ENCODE measurements at regions not wholly inside any gene's neighbourhood (a gene's known extent, or its start where the extent isn't known, plus 50 kb on each side); places are given as distances from the start of the nearest gene placed in this dataset.

DNA sequence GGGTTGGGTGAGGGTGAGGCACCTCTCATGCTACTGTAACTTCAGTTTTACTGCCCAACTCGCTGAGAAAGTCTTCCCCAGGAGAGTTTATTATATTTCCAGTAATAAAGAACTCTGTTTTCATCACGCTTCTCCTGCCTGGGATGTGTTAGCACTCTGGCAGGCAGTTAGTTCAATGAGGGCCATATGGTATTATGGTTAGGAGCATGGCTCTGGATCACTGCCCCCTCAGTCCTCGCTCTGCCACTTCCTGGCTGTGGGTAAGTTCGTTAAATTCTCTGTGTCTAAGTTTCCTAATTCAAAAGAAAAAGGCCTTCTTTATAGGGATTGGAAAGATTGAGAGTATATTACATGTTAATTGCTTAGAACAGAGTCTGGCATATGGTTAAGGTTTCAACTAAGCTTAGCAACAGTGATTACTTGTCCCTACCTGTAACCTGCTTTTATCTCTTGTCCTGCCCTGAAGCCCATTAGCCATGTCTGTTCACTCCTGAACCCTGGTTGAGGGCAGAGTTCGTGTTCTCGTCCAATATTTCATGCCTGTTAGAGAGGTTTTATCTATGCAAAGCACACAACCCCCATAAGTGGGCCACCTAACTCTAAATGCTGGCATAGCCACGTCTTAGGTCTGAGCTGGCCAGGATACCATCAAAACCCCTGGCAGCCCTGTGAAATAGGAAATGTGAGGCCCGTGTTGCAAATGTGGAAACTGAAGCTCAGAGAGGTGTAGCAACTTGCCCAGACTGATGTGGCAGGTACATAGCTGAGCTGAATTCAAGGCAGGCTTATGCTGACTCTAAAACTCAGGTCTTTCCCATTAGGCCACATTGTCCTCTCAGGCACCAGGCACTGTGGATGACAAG lies 342.5 kb upstream of the JARID2 start:
- TF ChIP-seq, protein P1, sequence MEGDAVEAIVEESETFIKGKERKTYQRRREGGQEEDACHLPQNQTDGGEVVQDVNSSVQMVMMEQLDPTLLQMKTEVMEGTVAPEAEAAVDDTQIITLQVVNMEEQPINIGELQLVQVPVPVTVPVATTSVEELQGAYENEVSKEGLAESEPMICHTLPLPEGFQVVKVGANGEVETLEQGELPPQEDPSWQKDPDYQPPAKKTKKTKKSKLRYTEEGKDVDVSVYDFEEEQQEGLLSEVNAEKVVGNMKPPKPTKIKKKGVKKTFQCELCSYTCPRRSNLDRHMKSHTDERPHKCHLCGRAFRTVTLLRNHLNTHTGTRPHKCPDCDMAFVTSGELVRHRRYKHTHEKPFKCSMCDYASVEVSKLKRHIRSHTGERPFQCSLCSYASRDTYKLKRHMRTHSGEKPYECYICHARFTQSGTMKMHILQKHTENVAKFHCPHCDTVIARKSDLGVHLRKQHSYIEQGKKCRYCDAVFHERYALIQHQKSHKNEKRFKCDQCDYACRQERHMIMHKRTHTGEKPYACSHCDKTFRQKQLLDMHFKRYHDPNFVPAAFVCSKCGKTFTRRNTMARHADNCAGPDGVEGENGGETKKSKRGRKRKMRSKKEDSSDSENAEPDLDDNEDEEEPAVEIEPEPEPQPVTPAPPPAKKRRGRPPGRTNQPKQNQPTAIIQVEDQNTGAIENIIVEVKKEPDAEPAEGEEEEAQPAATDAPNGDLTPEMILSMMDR (IDR thresholded peaks at IDR 0.05) = no peak
- DNase-seq (no peak), ATAC-seq (no peak)
- Histone ChIP-seq H3K27me3 (ENCODE audit: insufficient read depth in 3 of 3, low read length in 2 of 3) (no peaks in the 10 kb centered on the region), H3K27ac (no peak overlapping the region), H3K4me1 (no peaks in the 10 kb centered on the region), H3K36me3 (ENCODE audit: insufficient read depth in 1 of 2, low read depth in 1 of 2) (no peaks in the 10 kb centered on the region), H3K9me3 (no peaks in the 10 kb centered on the region), H3K4me3 (no peak overlapping the region)
- intact Hi-C loops (cut with DNase I) = no loop called here
- 70 to 76% (median 74%) methylated on average over 8 of the region's 8 CpGs for WGBS, 3 donors

DNA sequence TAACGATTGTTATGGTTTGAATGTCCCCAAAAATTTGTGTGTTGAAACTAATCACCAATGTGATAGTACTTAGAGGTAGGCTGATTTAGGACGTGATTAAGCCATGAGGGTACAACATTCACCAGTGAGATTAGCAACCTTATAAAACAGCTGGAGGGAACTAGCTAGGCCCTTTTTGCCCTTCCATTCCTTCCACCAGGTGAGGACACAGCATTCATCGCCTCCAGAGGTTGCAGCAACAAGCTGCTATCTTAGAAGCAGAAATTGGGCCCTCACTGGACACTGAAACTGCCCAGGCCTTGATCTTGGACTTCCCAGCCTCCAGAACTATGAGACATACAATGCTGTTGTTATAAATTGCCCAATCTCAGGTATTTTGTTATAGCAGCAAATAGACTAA lies 340.7 kb upstream of the JARID2 start:
- Histone ChIP-seq H3K27me3 (ENCODE audit: insufficient read depth in 3 of 3, low read length in 2 of 3) (no peaks in the 10 kb centered on the region), H3K9me3 (no peaks in the 10 kb centered on the region), H3K36me3 (ENCODE audit: insufficient read depth in 1 of 2, low read depth in 1 of 2) (no peaks in the 10 kb centered on the region), H3K4me3 (no peak overlapping the region), H3K4me1 (no peaks in the 10 kb centered on the region), H3K27ac (no peak overlapping the region)
- WGBS, 3 donors = 61 to 65% (median 64%) methylated on average over 3 of the region's 3 CpGs
- TF ChIP-seq, protein P1 (IDR thresholded peaks at IDR 0.05) = no peak
- intact Hi-C loops (cut with DNase I) = no loop called here
- DNase-seq (no peak), ATAC-seq (no peak)

- no peak overlapping the region for H3K4me3 ChIP-seq
- H3K9me3 ChIP-seq = no peaks in the 10 kb centered on the region
- no peak for ATAC-seq
- H3K4me1 ChIP-seq = no peaks in the 10 kb centered on the region
- no peak for DNase-seq
- 86 to 96% (median 94%) methylated on average over 2 of the region's 2 CpGs for WGBS, 3 donors
- TF ChIP-seq, protein P1 (IDR thresholded peaks at IDR 0.05) = no peak
- intact Hi-C loops (cut with DNase I) = no loop called here
- no peaks in the 10 kb centered on the region for H3K36me3 ChIP-seq (ENCODE audit: insufficient read depth in 1 of 2, low read depth in 1 of 2)
- no peak overlapping the region for H3K27ac ChIP-seq
- H3K27me3 ChIP-seq (ENCODE audit: insufficient read depth in 3 of 3, low read length in 2 of 3) = no peaks in the 10 kb centered on the region
Observed at GRCh38 chr6:14906621-14907020, 339.2 kb upstream of the JARID2 start.

- Histone ChIP-seq H3K27me3 (ENCODE audit: insufficient read depth in 3 of 3, low read length in 2 of 3) (no peaks in the 10 kb centered on the region), H3K4me1 (no peaks in the 10 kb centered on the region), H3K27ac (no peak overlapping the region), H3K4me3 (no peak overlapping the region), H3K36me3 (ENCODE audit: insufficient read depth in 1 of 2, low read depth in 1 of 2) (no peaks in the 10 kb centered on the region), H3K9me3 (no peaks in the 10 kb centered on the region)
- peak in 3 of 4 donors; percentile 45 to 65 (median 54) for ATAC-seq
- intact Hi-C loops (cut with DNase I) = no loop called here
- TF ChIP-seq, protein P1 (IDR thresholded peaks at IDR 0.05) = no peak
- 77 to 83% (median 78%) methylated on average over 13 of the region's 13 CpGs for WGBS, 3 donors
- peak in 1 of 2 donors; percentile 39 for DNase-seq
Observed at GRCh38 chr6:14910692-14911547, 334.9 kb upstream of the JARID2 start.
